ENCODE measurements at regions not wholly inside any gene's neighbourhood (a gene's known extent, or its start where the extent isn't known, plus 50 kb on each side); places are given as distances from the start of the nearest gene placed in this dataset.

GRCh38 chr2:4427083-4427482, 723.7 kb downstream of the DCDC2C start:
- Histone ChIP-seq H3K36me3 (ENCODE audit: low read depth, missing control alignments) (no peaks in the 10 kb centered on the region), H3K4me3 (no peak overlapping the region), H3K9me3 (no peaks in the 10 kb centered on the region), H3K27me3 (no peaks in the 10 kb centered on the region), H3K27ac (no peak overlapping the region), H3K4me1 (no peaks in the 10 kb centered on the region)
- WGBS, 2 donors = 89 to 92% methylated on average over 5 of the region's 5 CpGs
- TF ChIP-seq CTCF (IDR thresholded peaks at IDR 0.05) (no peak), POLR2A (IDR thresholded peaks at IDR 0.05) (no peak)
- intact Hi-C loops (cut with DNase I; ENCODE audit: low total_unique reads) = no loop called here
- DNase-seq = no peak

DNA sequence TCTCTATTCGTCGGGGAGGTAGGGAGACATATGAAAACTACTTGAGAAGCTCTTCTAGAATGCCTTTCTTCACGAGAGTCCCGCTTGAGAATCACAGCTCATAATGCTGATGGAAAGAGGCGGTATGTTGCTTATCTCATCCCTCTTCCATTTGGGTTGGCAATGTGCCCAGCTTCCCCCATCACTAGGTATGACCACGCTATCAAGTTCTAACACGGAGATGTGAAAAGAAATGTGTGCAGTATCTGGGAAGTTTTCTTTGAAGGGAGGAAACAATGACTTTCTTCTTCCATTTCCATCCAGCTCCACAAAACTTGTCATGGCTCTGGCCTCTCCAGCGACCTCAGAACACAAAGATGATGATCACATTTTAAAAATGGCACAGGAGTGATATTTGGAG, 742.4 kb downstream of the DCDC2C start:
- Histone ChIP-seq H3K27ac (no peak overlapping the region), H3K27me3 (no peaks in the 10 kb centered on the region), H3K9me3 (no peaks in the 10 kb centered on the region), H3K4me3 (no peak overlapping the region), H3K36me3 (ENCODE audit: low read depth, missing control alignments) (no peaks in the 10 kb centered on the region), H3K4me1 (no peaks in the 10 kb centered on the region)
- no peak for DNase-seq
- 71 to 72% methylated on average over 8 of the region's 8 CpGs for WGBS, 2 donors
- no peak for TF ChIP-seq CTCF (IDR thresholded peaks at IDR 0.05)
- TF ChIP-seq POLR2A (IDR thresholded peaks at IDR 0.05) = no peak
- intact Hi-C loops (cut with DNase I; ENCODE audit: low total_unique reads) = no loop called here

- no peak for TF ChIP-seq POLR2A (IDR thresholded peaks at IDR 0.05)
- Histone ChIP-seq H3K4me1 (no peaks in the 10 kb centered on the region), H3K27ac (no peak overlapping the region), H3K36me3 (ENCODE audit: low read depth, missing control alignments) (no peaks in the 10 kb centered on the region), H3K4me3 (no peak overlapping the region), H3K27me3 (no peaks in the 10 kb centered on the region), H3K9me3 (no peaks in the 10 kb centered on the region)
- intact Hi-C loops (cut with DNase I; ENCODE audit: low total_unique reads) = no loop called here
- WGBS, 2 donors = 90 to 94% methylated on average over 6 of the region's 6 CpGs
- no peak for DNase-seq
Measured at GRCh38 chr2:4454907-4455306, 751.5 kb downstream of the DCDC2C start.

DNA sequence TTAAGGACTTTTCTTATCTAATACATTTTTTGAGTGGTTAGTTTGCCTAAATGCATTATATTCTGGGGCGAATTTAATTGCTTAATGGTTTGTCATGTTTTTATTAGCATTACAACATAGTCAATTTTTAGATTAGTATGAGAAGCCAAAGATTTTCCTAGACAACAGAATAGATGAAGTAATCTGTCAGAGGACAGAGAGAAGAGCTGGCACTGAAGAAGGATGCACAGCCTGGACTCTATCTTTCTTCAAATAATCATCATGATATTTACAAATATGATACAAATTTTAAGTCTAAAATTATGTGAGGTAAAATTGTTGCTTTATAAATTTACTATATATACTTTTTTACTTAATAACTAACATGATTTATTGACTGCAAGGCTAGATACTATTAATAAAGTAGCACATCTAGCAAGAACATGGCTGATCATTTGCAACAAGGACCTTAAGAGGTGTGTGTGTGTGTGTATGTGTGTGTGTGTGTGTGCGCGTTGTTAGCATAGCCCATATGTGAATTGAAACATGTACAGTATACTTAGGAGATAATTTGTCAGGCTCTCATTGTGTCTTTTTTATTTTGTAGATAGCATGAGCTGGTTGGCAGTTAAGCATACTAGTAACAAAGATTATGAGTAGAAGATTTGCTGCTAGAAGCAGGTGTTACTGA, 752.2 kb downstream of the DCDC2C start:
- WGBS, 2 donors = 86 to 90% methylated on average over 3 of the region's 3 CpGs

DNA sequence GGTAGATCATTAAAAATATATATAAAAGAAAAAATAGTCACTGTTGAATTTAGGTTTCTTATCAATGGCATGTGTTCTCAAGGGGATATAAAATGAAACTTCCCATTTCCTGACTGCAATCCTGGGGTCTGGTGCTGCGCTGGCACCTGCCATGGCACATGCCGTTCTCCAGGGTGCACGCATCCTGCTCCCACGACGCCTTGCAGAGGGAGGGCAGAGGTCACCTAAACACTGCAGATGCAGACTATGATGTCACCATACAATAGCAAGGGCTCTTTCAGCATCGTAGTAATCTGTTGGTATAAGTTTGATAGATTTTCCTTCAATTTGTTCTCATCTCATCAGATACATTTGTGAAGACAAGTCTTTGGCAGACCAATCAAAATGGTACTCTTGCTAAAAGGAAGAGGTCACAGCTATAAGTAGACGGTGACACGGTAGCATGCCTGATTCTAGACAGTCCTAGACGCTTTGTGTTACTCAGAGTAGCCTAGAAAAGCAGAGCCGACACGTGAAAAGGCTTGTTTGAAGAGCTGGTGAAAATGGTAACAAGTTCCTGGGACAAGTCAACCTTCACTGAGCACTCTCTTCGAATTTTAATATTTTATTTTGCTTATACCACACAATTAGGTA, 761.4 kb downstream of the DCDC2C start:
- Histone ChIP-seq H3K4me3 (no peak overlapping the region), H3K36me3 (ENCODE audit: low read depth, missing control alignments) (no peaks in the 10 kb centered on the region), H3K27me3 (no peaks in the 10 kb centered on the region), H3K27ac (no peak overlapping the region), H3K4me1 (no peaks in the 10 kb centered on the region), H3K9me3 (no peaks in the 10 kb centered on the region)
- no peak for TF ChIP-seq POLR2A (IDR thresholded peaks at IDR 0.05)
- TF ChIP-seq CTCF (IDR thresholded peaks at IDR 0.05) = no peak
- DNase-seq = no peak
- WGBS, 2 donors = 83% methylated on average over 12 of the region's 12 CpGs
- intact Hi-C loops (cut with DNase I; ENCODE audit: low total_unique reads) = no loop called here

More for the DNA sequence above, 752.2 kb downstream of the DCDC2C start:
- intact Hi-C loops (cut with DNase I; ENCODE audit: low total_unique reads) = no loop called here
- no peak for DNase-seq
- TF ChIP-seq CTCF (IDR thresholded peaks at IDR 0.05) = no peak
- TF ChIP-seq POLR2A (IDR thresholded peaks at IDR 0.05) = no peak
- Histone ChIP-seq H3K4me3 (no peak overlapping the region), H3K9me3 (no peaks in the 10 kb centered on the region), H3K36me3 (ENCODE audit: low read depth, missing control alignments) (no peaks in the 10 kb centered on the region), H3K27me3 (no peaks in the 10 kb centered on the region), H3K4me1 (no peaks in the 10 kb centered on the region), H3K27ac (no peak overlapping the region)
